ENCODE measurements at regions not wholly inside any gene's neighbourhood (a gene's known extent, or its start where the extent isn't known, plus 50 kb on each side); places are given as distances from the start of the nearest gene placed in this dataset.

DNA sequence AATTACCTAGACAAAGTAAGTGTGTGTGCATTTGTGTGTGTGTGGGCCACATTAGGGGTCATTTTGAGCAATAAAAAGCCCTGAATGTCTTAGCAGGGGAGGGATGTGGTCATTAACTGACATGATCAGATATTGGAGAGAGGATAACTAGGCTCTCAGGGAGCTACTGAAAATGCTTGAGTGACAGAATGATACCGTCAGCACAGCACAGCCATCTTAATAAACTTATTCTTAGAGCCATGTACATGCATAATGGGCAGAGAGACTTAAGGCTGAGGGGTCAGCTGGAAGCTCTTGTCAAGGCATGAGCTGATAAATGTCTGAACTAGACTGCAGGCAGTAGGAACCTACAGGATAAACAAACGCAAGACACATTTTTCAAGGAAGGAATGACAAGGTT, 239.1 kb upstream of the NCAM1 start:
- Mint-ChIP-seq H3K4me1 (ENCODE audit: low read depth) (no peaks in the 10 kb centered on the region), H3K9me3 (peaks cover 68% of the 10 kb centered on the region), H3K36me3 (ENCODE audit: low read depth) (0 out of 2 replicates have a peak, but pooled peaks cover 3% of the 10 kb centered on the region), H3K27me3 (ENCODE audit: insufficient read depth) (peaks cover 1% of the 10 kb centered on the region; the same call in 1 of the 2 replicates), H3K4me3 (no peak overlapping the region), H3K27ac (no peak overlapping the region)
- DNase-seq: no peak
- TF ChIP-seq, protein P1, sequence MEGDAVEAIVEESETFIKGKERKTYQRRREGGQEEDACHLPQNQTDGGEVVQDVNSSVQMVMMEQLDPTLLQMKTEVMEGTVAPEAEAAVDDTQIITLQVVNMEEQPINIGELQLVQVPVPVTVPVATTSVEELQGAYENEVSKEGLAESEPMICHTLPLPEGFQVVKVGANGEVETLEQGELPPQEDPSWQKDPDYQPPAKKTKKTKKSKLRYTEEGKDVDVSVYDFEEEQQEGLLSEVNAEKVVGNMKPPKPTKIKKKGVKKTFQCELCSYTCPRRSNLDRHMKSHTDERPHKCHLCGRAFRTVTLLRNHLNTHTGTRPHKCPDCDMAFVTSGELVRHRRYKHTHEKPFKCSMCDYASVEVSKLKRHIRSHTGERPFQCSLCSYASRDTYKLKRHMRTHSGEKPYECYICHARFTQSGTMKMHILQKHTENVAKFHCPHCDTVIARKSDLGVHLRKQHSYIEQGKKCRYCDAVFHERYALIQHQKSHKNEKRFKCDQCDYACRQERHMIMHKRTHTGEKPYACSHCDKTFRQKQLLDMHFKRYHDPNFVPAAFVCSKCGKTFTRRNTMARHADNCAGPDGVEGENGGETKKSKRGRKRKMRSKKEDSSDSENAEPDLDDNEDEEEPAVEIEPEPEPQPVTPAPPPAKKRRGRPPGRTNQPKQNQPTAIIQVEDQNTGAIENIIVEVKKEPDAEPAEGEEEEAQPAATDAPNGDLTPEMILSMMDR (IDR thresholded peaks at IDR 0.05): no peak

DNA sequence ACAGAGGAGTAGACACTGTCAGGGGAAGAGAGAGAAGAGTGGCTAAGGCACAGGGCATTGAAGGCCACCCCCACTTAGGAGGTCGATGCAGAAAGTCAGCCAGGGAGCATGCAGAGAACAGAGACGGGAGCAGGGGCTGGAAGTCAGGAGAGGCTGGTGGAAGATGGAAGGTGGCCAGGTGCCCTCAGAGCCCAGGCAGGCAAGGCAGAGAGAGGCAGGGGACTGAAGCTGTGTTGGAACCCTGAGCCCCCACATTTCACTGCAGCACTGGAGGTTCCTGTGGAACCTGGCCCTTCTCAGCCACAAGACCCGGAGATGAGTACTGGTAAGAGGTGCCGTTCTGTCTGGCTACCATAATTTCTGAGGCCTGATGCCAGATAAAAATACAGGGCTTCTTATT, 238.3 kb upstream of the NCAM1 start:
- H3K9me3 Mint-ChIP-seq: peaks cover 68% of the 10 kb centered on the region
- no peak overlapping the region for H3K4me3 Mint-ChIP-seq
- no peak overlapping the region for H3K27ac Mint-ChIP-seq
- 0 out of 2 replicates have a peak, but pooled peaks cover 3% of the 10 kb centered on the region for H3K36me3 Mint-ChIP-seq (ENCODE audit: low read depth)
- H3K4me1 Mint-ChIP-seq (ENCODE audit: low read depth): no peaks in the 10 kb centered on the region
- TF ChIP-seq, protein P1 (IDR thresholded peaks at IDR 0.05): no peak
- H3K27me3 Mint-ChIP-seq (ENCODE audit: insufficient read depth): peaks cover 1% of the 10 kb centered on the region; the same call in 1 of the 2 replicates
- DNase-seq: no peak

DNA sequence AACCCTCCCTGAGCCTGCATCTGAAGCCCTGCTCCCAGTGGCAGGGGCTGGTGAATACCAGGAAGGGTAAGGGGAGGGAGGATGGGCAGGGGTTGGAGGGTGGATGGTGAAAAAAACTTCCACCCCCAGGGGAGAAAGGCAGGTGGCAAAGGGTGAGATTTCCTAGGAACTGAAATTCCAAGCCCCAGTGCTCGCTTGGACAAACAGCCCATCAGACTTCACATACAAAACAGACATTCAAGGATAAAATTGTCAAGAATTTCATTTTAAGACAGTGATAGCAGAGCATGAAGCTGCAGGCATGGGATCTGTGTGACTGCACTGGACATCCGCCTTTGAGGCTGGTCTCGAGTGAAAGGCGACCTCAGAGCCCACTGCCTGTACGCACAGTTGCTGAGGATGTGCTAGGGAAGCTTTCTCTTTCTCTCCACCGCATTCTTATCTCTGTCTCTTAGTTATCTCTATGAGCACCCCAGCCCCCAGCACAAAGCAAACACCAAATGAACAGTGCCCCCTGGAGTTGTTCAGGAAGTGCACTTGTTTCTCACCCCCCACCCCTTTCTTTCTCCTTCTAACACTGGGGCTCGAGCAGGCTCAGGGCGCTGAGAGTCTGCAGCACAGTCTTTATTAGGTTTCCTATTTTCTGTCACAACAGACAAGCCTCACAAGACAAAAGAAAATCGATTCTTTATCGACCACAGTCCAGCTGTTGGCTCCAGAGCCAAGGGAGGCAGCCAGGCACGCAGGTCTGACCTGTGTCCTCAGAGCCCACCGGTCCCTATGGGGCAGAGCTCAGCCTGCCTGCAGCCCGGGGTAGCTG, 237.3 kb upstream of the NCAM1 start:
- Mint-ChIP-seq H3K27ac (no peak overlapping the region), H3K27me3 (ENCODE audit: insufficient read depth) (peaks cover 1% of the 10 kb centered on the region; the same call in 1 of the 2 replicates), H3K36me3 (ENCODE audit: low read depth) (0 out of 2 replicates have a peak, but pooled peaks cover 3% of the 10 kb centered on the region), H3K4me3 (no peak overlapping the region), H3K4me1 (ENCODE audit: low read depth) (no peaks in the 10 kb centered on the region), H3K9me3 (peaks cover 72% of the 10 kb centered on the region)
- TF ChIP-seq, protein P1 (IDR thresholded peaks at IDR 0.05): no peak
- DNase-seq: no peak

DNA sequence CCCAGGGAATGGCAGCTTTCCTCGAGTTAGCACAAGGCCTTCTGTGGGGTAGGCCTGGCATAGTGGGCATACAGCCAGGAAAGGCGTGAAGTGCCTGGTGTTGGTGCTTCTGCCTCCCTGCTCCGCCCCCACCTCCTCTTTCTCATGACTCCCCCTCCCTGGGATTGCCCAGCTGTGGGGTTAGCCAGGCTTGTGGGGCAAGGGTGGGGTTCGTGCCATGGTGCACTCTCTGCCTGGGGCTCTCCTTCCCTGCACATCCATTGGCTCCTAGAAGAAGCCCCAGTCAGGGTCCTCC, 236.8 kb upstream of the NCAM1 start:
- no peak for DNase-seq
- peaks cover 1% of the 10 kb centered on the region; the same call in 1 of the 2 replicates for H3K27me3 Mint-ChIP-seq (ENCODE audit: insufficient read depth)
- H3K4me1 Mint-ChIP-seq (ENCODE audit: low read depth): no peaks in the 10 kb centered on the region
- H3K4me3 Mint-ChIP-seq: no peak overlapping the region
- H3K36me3 Mint-ChIP-seq (ENCODE audit: low read depth): 0 out of 2 replicates have a peak, but pooled peaks cover 3% of the 10 kb centered on the region
- H3K9me3 Mint-ChIP-seq: peaks cover 69% of the 10 kb centered on the region
- TF ChIP-seq, protein P1 (IDR thresholded peaks at IDR 0.05): no peak
- H3K27ac Mint-ChIP-seq: no peak overlapping the region

DNA sequence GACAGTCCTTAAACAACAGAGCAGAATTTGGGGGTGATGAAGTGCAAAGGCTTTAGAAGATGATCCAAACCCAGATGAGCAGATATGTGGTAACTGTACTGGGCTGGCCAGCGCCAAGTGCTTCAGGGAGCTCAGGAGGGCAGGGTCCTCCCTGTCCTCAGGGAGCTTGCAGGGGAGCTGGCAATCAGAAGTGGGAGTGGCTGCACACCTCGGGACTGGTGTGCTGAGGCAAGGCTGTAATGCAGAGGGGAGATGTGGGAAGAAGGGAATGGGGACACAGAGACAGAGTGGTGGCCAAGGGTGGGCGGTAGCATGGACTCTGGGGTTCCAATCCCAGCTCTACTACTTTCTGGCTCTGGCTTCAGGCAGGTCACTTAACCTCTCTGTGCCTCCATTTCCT, 235.6 kb upstream of the NCAM1 start:
- TF ChIP-seq, protein P1 (IDR thresholded peaks at IDR 0.05): no peak
- Mint-ChIP-seq H3K9me3 (peaks cover 65% of the 10 kb centered on the region), H3K27ac (no peak overlapping the region), H3K4me1 (ENCODE audit: low read depth) (no peaks in the 10 kb centered on the region), H3K4me3 (no peak overlapping the region), H3K36me3 (ENCODE audit: low read depth) (0 out of 2 replicates have a peak, but pooled peaks cover 3% of the 10 kb centered on the region), H3K27me3 (ENCODE audit: insufficient read depth) (peaks cover 1% of the 10 kb centered on the region; the same call in 1 of the 2 replicates)
- DNase-seq: no peak

All from HFFc6 (cell line).